GM18520 (cell line): ENCODE measurements at regions not wholly inside any gene's neighbourhood (a gene's known extent, or its start where the extent isn't known, plus 50 kb on each side); places are given as distances from the start of the nearest gene placed in this dataset.
A peak's percentile ranks its signal among the peaks of the same experiment; 100 is the strongest.
"Not testable (repeated sequence)": the region's sequence is repeated elsewhere in the genome, so short reads cannot be mapped to it uniquely, and the experiment has no call there.

Experiments
- ATAC-seq: cut with Tn5 transposase; IDR thresholded peaks from one replicate; pipeline ENCODE4 v1.9.1; 2021; ENCODE audit not compliant: unreplicated experiment

- ATAC-seq = not testable (repeated sequence)
Observed at GRCh38 chr6:71007298-71007697, 50.4 kb upstream of the B3GAT2 start.

GRCh38 chr6:71011871-71012371 lies 55.1 kb upstream of the B3GAT2 start:
- no peak for ATAC-seq

- ATAC-seq = peak; percentile 47
Observed at GRCh38 chr6:71012866-71013469, 56.1 kb upstream of the B3GAT2 start.

GRCh38 chr6:71015392-71015791 lies 58.5 kb upstream of the B3GAT2 start:
- ATAC-seq = no peak

- no peak for ATAC-seq
Observed at GRCh38 chr6:71028236-71028876, 71.5 kb upstream of the B3GAT2 start.

- ATAC-seq = no peak
Observed at GRCh38 chr6:71028877-71029252, 72.0 kb upstream of the B3GAT2 start.

GRCh38 chr6:71029555-71029954 lies 72.7 kb upstream of the B3GAT2 start:
- no peak for ATAC-seq

GRCh38 chr6:71031912-71032311 lies 75.1 kb upstream of the B3GAT2 start:
- no peak for ATAC-seq

- ATAC-seq = no peak
Observed at GRCh38 chr6:71033171-71033570, 76.3 kb upstream of the B3GAT2 start.

- ATAC-seq = no peak
Observed at GRCh38 chr6:71033890-71034289, 77.0 kb upstream of the B3GAT2 start.

- no peak for ATAC-seq
Observed at GRCh38 chr6:71034563-71035345, 77.9 kb upstream of the B3GAT2 start.

- no peak for ATAC-seq
Observed at GRCh38 chr6:71035871-71036270, 79.0 kb upstream of the B3GAT2 start.

GRCh38 chr6:71038711-71039344 lies 82.0 kb upstream of the B3GAT2 start:
- no peak for ATAC-seq

- ATAC-seq = no peak
Observed at GRCh38 chr6:71040043-71040442, 83.2 kb upstream of the B3GAT2 start.

GRCh38 chr6:71040841-71041240 lies 84.0 kb upstream of the B3GAT2 start:
- ATAC-seq = no peak

- no peak for ATAC-seq
Observed at GRCh38 chr6:71043902-71044301, 87.0 kb upstream of the B3GAT2 start.

- no peak for ATAC-seq
Observed at GRCh38 chr6:71044753-71045152, 87.9 kb upstream of the B3GAT2 start.

GRCh38 chr6:71045296-71045695 lies 88.4 kb upstream of the B3GAT2 start:
- ATAC-seq = no peak

- ATAC-seq = no peak
Observed at GRCh38 chr6:71047417-71047816, 90.6 kb upstream of the B3GAT2 start.

- no peak for ATAC-seq
Observed at GRCh38 chr6:71048320-71049164, 91.7 kb upstream of the B3GAT2 start.
